Hepatocyte (in vitro differentiated cells): ENCODE measurements at regions not wholly inside any gene's neighbourhood (a gene's known extent, or its start where the extent isn't known, plus 50 kb on each side); places are given as distances from the start of the nearest gene placed in this dataset.

Experiments
- EZH2 ChIP-seq: fragments of 200-600 bp; sonication (generic); IDR thresholded peaks from 2 replicates; pipeline ENCODE4 v1.6.1; 2016; ENCODE audit warnings: antibody characterized with exemption, mild to moderate bottlenecking, borderline replicate concordance
- TF ChIP-seq, protein P1 (sequence below): fragments of 200-600 bp; sonication (generic); IDR thresholded peaks from 2 replicates; pipeline ENCODE4 v1.5.1; 2016; ENCODE audit warnings: antibody characterized with exemption, mild to moderate bottlenecking; ENCODE audit not compliant: poor library complexity

DNA sequence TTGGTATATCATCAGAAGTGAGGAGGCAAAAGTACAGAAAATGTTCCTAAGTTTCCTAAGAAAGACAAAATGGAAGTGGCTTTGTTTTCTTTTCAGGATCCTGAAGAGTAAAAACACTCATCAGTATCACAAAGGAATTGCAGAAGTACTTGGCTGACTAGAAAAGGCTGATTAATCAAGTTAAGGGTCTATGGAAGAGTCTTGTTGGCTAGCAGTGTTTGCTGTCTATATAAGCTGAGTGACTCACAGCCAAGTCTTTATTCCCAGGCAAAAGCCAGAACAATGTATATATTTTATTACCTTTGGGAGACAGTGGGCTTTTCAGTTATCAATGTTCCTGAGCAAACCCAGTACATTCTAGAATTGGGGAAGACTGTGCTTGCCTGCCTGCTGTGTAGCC, 777.0 kb downstream of the PLA2G4A start:
- TF ChIP-seq, protein P1, sequence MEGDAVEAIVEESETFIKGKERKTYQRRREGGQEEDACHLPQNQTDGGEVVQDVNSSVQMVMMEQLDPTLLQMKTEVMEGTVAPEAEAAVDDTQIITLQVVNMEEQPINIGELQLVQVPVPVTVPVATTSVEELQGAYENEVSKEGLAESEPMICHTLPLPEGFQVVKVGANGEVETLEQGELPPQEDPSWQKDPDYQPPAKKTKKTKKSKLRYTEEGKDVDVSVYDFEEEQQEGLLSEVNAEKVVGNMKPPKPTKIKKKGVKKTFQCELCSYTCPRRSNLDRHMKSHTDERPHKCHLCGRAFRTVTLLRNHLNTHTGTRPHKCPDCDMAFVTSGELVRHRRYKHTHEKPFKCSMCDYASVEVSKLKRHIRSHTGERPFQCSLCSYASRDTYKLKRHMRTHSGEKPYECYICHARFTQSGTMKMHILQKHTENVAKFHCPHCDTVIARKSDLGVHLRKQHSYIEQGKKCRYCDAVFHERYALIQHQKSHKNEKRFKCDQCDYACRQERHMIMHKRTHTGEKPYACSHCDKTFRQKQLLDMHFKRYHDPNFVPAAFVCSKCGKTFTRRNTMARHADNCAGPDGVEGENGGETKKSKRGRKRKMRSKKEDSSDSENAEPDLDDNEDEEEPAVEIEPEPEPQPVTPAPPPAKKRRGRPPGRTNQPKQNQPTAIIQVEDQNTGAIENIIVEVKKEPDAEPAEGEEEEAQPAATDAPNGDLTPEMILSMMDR, result no peak
- no peak for TF ChIP-seq EZH2
